Activated CD4-positive, alpha-beta T cell treated with anti-CD3 and anti-CD28 coated beads, Interleukin-2, amount 10 ng/mL, durations not matched to agents 24 days and 14 days (primary cell): ENCODE measurements at regions not wholly inside any gene's neighbourhood (a gene's known extent, or its start where the extent isn't known, plus 50 kb on each side); places are given as distances from the start of the nearest gene placed in this dataset.

Experiments
- DNase-seq: peaks from one replicate; pipeline ENCODE4 v3.0.0; 2022
- H3K27ac Mint-ChIP-seq: one replicate; pipeline ENCODE4 v1.8.0; 2022; ENCODE audit warnings: mild to moderate bottlenecking, mixed read lengths
- H3K27me3 Mint-ChIP-seq: one replicate; pipeline ENCODE4 v1.8.0; 2022; ENCODE audit warnings: mixed read lengths
- H3K36me3 Mint-ChIP-seq: one replicate; pipeline ENCODE4 v1.8.0; 2022; ENCODE audit warnings: low read depth, mild to moderate bottlenecking, mixed read lengths
- H3K4me1 Mint-ChIP-seq: one replicate; pipeline ENCODE4 v1.8.0; 2021; ENCODE audit warnings: mixed read lengths
- H3K4me3 Mint-ChIP-seq: one replicate; pipeline ENCODE4 v1.8.0; 2022; ENCODE audit warnings: mild to moderate bottlenecking, moderate library complexity, mixed read lengths
- H3K9me3 Mint-ChIP-seq: one replicate; pipeline ENCODE4 v1.8.0; 2021; ENCODE audit warnings: mixed read lengths
- intact Hi-C: fragments of 100-400 bp; cut with micrococcal nuclease; formaldehyde crosslinking; loops from one replicate; pipeline ENCODE4 v1.15.1; 2023

GRCh38 chr14:71645656-71646055 is 286.6 kb upstream of the RGS6 start:
- intact Hi-C loops, result no loop called here
- DNase-seq, result no peak
- peaks cover 18% of the 10 kb centered on the region for H3K9me3 Mint-ChIP-seq

GRCh38 chr14:71646518-71646917 is 285.7 kb upstream of the RGS6 start:
- no peak overlapping the region for H3K4me3 Mint-ChIP-seq
- no peaks in the 10 kb centered on the region for H3K4me1 Mint-ChIP-seq
- H3K36me3 Mint-ChIP-seq, result peaks cover 52% of the 10 kb centered on the region

More at GRCh38 chr14:71645656-71646055, 286.6 kb upstream of the RGS6 start:
- Mint-ChIP-seq H3K4me3 (no peak overlapping the region), H3K4me1 (no peaks in the 10 kb centered on the region), H3K36me3 (peaks cover 51% of the 10 kb centered on the region), H3K27ac (no peak overlapping the region), H3K27me3 (no peaks in the 10 kb centered on the region)

GRCh38 chr14:71647086-71647784 is 285.0 kb upstream of the RGS6 start:
- Mint-ChIP-seq H3K4me1 (no peaks in the 10 kb centered on the region), H3K27ac (no peak overlapping the region), H3K36me3 (peaks cover 53% of the 10 kb centered on the region), H3K27me3 (no peaks in the 10 kb centered on the region), H3K9me3 (peaks cover 15% of the 10 kb centered on the region), H3K4me3 (no peak overlapping the region)
- intact Hi-C loops, result no loop called here
- DNase-seq, result no peak

More at GRCh38 chr14:71646518-71646917, 285.7 kb upstream of the RGS6 start:
- intact Hi-C loops, result no loop called here
- Mint-ChIP-seq H3K27ac (no peak overlapping the region), H3K27me3 (no peaks in the 10 kb centered on the region), H3K9me3 (peaks cover 16% of the 10 kb centered on the region)
- no peak for DNase-seq

GRCh38 chr14:71648725-71649124 is 283.5 kb upstream of the RGS6 start:
- Mint-ChIP-seq H3K27ac (no peak overlapping the region), H3K9me3 (peaks cover 17% of the 10 kb centered on the region), H3K36me3 (peaks cover 58% of the 10 kb centered on the region), H3K4me3 (no peak overlapping the region), H3K4me1 (no peaks in the 10 kb centered on the region), H3K27me3 (no peaks in the 10 kb centered on the region)
- DNase-seq, result no peak
- intact Hi-C loops, result no loop called here

- Mint-ChIP-seq H3K4me1 (no peaks in the 10 kb centered on the region), H3K9me3 (peaks cover 16% of the 10 kb centered on the region), H3K36me3 (peaks cover 65% of the 10 kb centered on the region), H3K4me3 (no peak overlapping the region), H3K27me3 (no peaks in the 10 kb centered on the region), H3K27ac (no peak overlapping the region)
- no peak for DNase-seq
- intact Hi-C loops, result no loop called here
Measured at GRCh38 chr14:71650187-71650755, 282.0 kb upstream of the RGS6 start.

- intact Hi-C loops, result no loop called here
Measured at GRCh38 chr14:71651228-71651627, 281.0 kb upstream of the RGS6 start.

GRCh38 chr14:71652368-71652767 is 279.9 kb upstream of the RGS6 start:
- peaks cover 63% of the 10 kb centered on the region for H3K36me3 Mint-ChIP-seq
- no peaks in the 10 kb centered on the region for H3K4me1 Mint-ChIP-seq
- H3K4me3 Mint-ChIP-seq, result no peak overlapping the region
- peaks cover 17% of the 10 kb centered on the region for H3K9me3 Mint-ChIP-seq
- no peaks in the 10 kb centered on the region for H3K27me3 Mint-ChIP-seq
- no peak for DNase-seq
- H3K27ac Mint-ChIP-seq, result no peak overlapping the region
- intact Hi-C loops, result no loop called here

More at GRCh38 chr14:71651228-71651627, 281.0 kb upstream of the RGS6 start:
- Mint-ChIP-seq H3K4me1 (no peaks in the 10 kb centered on the region), H3K4me3 (no peak overlapping the region), H3K27ac (no peak overlapping the region), H3K9me3 (peaks cover 17% of the 10 kb centered on the region), H3K27me3 (no peaks in the 10 kb centered on the region), H3K36me3 (peaks cover 69% of the 10 kb centered on the region)
- no peak for DNase-seq

GRCh38 chr14:71654810-71655209 is 277.4 kb upstream of the RGS6 start:
- intact Hi-C loops, result loop anchor here (5.0 kb wide), 2 partner anchors 63 to 333 kb away; partner anchors contain the start of gene SIPA1L1
- Mint-ChIP-seq H3K4me1 (peaks cover 14% of the 10 kb centered on the region), H3K36me3 (peaks cover 68% of the 10 kb centered on the region), H3K27me3 (no peaks in the 10 kb centered on the region), H3K9me3 (peaks cover 17% of the 10 kb centered on the region), H3K27ac (no peak overlapping the region), H3K4me3 (no peak overlapping the region)
- no peak for DNase-seq

GRCh38 chr14:71658261-71658860 is 273.9 kb upstream of the RGS6 start:
- H3K9me3 Mint-ChIP-seq, result peaks cover 6% of the 10 kb centered on the region
- H3K27ac Mint-ChIP-seq, result peak overlapping the region; percentile 77
- peaks cover 52% of the 10 kb centered on the region for H3K36me3 Mint-ChIP-seq
- intact Hi-C loops, result loop anchor here (2.0 to 5.0 kb wide), 3 partner anchors 66 to 336 kb away; partner anchors contain the start of gene SIPA1L1
- H3K27me3 Mint-ChIP-seq, result no peaks in the 10 kb centered on the region
- DNase-seq, result no peak
- H3K4me3 Mint-ChIP-seq, result peak overlapping the region; percentile 38
- peaks cover 14% of the 10 kb centered on the region for H3K4me1 Mint-ChIP-seq

- no peak for DNase-seq
- H3K9me3 Mint-ChIP-seq, result peaks cover 4% of the 10 kb centered on the region
- peaks cover 16% of the 10 kb centered on the region for H3K4me1 Mint-ChIP-seq
- H3K4me3 Mint-ChIP-seq, result peak overlapping the region; percentile 40
- H3K36me3 Mint-ChIP-seq, result peaks cover 52% of the 10 kb centered on the region
- H3K27ac Mint-ChIP-seq, result peak overlapping the region; percentile 61
- no peaks in the 10 kb centered on the region for H3K27me3 Mint-ChIP-seq
- intact Hi-C loops, result loop anchor here (2.0 to 5.0 kb wide), 3 partner anchors 67 to 337 kb away; partner anchors contain the start of gene SIPA1L1
Measured at GRCh38 chr14:71659159-71659558, 273.1 kb upstream of the RGS6 start.

GRCh38 chr14:71661441-71661840 is 270.8 kb upstream of the RGS6 start:
- Mint-ChIP-seq H3K27me3 (no peaks in the 10 kb centered on the region), H3K27ac (no peak overlapping the region), H3K36me3 (peaks cover 41% of the 10 kb centered on the region)

GRCh38 chr14:71662291-71662790 is 269.9 kb upstream of the RGS6 start:
- Mint-ChIP-seq H3K36me3 (peaks cover 45% of the 10 kb centered on the region), H3K27me3 (no peaks in the 10 kb centered on the region), H3K4me1 (peaks cover 26% of the 10 kb centered on the region), H3K4me3 (no peak overlapping the region), H3K27ac (no peak overlapping the region), H3K9me3 (no peaks in the 10 kb centered on the region)
- intact Hi-C loops, result no loop called here
- no peak for DNase-seq

More at GRCh38 chr14:71661441-71661840, 270.8 kb upstream of the RGS6 start:
- H3K4me3 Mint-ChIP-seq, result no peak overlapping the region
- H3K9me3 Mint-ChIP-seq, result no peaks in the 10 kb centered on the region
- intact Hi-C loops, result no loop called here
- peaks cover 23% of the 10 kb centered on the region for H3K4me1 Mint-ChIP-seq
- DNase-seq, result no peak

- H3K9me3 Mint-ChIP-seq, result no peaks in the 10 kb centered on the region
- H3K36me3 Mint-ChIP-seq, result peaks cover 40% of the 10 kb centered on the region
- peaks cover 13% of the 10 kb centered on the region for H3K4me1 Mint-ChIP-seq
- H3K27ac Mint-ChIP-seq, result no peak overlapping the region
- intact Hi-C loops, result no loop called here
- no peak for DNase-seq
- H3K4me3 Mint-ChIP-seq, result no peak overlapping the region
- no peaks in the 10 kb centered on the region for H3K27me3 Mint-ChIP-seq
Measured at GRCh38 chr14:71665157-71665556, 267.1 kb upstream of the RGS6 start.

GRCh38 chr14:71665781-71666180 is 266.4 kb upstream of the RGS6 start:
- no peak for DNase-seq
- Mint-ChIP-seq H3K9me3 (no peaks in the 10 kb centered on the region), H3K27me3 (no peaks in the 10 kb centered on the region), H3K4me3 (no peak overlapping the region), H3K27ac (no peak overlapping the region), H3K4me1 (peaks cover 13% of the 10 kb centered on the region), H3K36me3 (peaks cover 39% of the 10 kb centered on the region)
- intact Hi-C loops, result no loop called here
